ENCODE measurements at regions not wholly inside any gene's neighbourhood (a gene's known extent, or its start where the extent isn't known, plus 50 kb on each side); places are given as distances from the start of the nearest gene placed in this dataset.

GRCh38 chr22:22770280-22770871 lies 117.2 kb upstream of the IGLL5 start:
- TF ChIP-seq, protein P1, sequence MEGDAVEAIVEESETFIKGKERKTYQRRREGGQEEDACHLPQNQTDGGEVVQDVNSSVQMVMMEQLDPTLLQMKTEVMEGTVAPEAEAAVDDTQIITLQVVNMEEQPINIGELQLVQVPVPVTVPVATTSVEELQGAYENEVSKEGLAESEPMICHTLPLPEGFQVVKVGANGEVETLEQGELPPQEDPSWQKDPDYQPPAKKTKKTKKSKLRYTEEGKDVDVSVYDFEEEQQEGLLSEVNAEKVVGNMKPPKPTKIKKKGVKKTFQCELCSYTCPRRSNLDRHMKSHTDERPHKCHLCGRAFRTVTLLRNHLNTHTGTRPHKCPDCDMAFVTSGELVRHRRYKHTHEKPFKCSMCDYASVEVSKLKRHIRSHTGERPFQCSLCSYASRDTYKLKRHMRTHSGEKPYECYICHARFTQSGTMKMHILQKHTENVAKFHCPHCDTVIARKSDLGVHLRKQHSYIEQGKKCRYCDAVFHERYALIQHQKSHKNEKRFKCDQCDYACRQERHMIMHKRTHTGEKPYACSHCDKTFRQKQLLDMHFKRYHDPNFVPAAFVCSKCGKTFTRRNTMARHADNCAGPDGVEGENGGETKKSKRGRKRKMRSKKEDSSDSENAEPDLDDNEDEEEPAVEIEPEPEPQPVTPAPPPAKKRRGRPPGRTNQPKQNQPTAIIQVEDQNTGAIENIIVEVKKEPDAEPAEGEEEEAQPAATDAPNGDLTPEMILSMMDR (conservative IDR thresholded peaks at IDR 0.05; ENCODE audit: low read depth, low read length) = peak; percentile 82
- TF ChIP-seq EZH2 (IDR thresholded peaks at IDR 0.05; ENCODE audit: borderline replicate concordance, low read depth, low read length, poor library complexity, severe bottlenecking) = no peak

All from A673 (cell line).